CMK (cell line): ENCODE measurements at regions not wholly inside any gene's neighbourhood (a gene's known extent, or its start where the extent isn't known, plus 50 kb on each side); places are given as distances from the start of the nearest gene placed in this dataset.
A peak's percentile ranks its signal among the peaks of the same experiment; 100 is the strongest.
"Not testable (repeated sequence)": the region's sequence is repeated elsewhere in the genome, so short reads cannot be mapped to it uniquely, and the experiment has no call there.

Experiments used
- DNase-seq: peaks from one replicate; pipeline ENCODE4 v3.0.0-alpha.2; 2010; ENCODE audit warnings: low read depth

DNA sequence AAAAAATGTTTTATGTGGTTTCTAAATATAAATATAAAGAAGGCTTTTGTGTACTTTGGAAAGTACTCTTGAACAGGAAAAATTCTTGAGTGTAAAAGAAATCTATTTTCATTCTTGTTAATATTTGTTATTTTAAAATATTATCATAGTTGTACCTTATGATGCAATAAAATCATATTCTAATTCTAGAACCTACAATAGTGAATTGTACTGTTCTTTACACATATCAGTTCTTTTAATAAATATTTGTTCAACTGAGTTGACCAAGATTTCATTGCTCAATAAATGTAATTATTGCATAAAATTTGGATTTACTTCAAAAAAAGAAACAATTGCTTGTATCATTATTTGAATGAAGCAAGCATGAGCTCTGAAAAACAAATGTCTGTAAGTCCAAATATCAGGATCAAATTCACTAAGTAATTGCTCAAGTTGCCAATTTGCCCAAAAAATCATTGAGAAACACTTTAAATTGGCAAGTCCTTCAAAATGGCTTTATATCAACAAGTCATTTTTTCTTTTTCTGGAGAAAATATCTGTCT, 191.6 kb upstream of the SLC16A7 start:
- no peak for DNase-seq

DNA sequence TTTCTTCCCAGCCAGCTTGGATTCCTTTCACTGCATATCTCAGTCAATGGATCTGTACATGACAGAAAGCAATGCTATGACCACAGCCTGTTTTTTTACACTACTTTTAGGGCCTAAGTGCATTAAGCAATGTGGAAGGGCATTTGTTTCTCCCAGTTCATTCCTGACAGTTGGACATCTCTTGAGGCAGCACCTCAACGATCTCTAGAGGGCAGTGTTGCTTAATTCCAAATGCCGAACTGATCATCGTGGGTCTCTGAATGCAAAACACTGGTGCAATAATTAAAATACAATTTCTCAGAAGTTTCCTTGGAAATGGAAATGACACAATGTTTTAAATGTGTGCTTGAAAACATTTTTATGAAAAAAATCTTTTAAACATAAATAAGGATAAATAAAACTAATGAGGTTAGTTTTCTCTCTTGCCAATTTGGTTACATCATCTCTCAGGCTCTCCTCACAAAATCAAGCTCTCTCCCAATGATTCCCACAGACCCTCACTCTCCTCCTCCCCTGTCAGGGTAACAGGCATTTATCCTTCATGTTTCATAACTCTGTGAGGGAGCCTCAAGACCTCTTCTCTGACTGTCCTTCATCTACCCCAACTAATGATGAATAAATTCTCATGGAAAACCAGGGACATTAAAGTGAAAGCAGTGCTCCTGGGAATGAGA, 192.4 kb upstream of the SLC16A7 start:
- peak; percentile 1 for DNase-seq

DNA sequence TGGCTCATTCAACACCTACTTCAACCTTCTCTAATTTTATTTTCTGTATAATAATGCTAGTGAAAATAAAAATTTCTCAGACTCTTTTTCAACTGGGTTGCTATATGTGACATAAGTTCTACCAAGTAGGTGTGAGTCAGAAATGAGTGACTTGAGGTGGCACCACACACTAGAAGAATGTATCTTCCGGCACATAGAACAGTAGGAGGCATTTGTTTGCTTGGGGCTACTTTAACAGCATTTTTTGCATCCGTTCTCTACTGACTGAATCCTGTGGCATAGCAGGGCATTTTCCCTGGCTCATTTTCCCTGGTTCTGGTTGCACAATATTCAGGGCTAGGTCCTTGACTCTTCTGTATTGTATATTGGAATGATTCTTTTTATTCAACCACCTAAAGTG, 194.0 kb upstream of the SLC16A7 start:
- DNase-seq, result no peak

DNA sequence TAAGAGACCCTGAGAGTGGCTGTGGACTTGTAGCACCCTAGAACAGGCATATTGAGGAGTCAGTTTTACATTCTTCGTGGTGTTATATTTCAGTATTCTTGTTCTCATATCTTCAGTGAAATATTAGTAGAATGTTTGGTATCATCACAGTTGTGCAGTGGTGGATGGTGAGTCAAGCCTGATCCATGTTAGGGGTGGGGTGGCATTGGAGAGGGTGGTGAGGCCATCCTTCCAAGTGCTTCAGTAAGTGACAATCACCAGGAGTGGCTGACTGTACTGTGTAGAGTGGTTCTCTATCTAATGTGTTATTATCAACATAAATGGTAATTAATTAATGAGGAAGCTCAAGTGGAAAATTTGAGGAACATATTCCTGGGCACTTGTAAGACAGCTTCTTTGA, 197.7 kb upstream of the SLC16A7 start:
- no peak for DNase-seq

DNA sequence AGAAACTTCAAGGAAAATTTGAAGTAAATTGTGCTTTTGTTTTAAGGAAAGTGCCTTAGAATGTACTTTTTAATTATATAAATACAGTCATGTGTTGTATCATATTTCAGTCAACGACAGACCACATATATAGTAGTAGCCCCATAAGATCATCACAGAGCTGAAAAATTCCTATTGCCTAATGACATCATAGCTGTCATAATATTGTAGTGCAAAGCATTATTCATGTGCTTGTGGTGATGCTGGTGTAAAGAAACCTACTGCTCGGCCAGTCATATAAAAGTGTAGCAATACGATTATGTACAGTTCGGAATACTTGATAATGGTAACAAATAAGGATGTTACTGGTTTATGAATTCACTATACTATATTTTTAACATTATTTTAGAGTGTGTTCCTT, 198.9 kb upstream of the SLC16A7 start:
- DNase-seq, result no peak

DNA sequence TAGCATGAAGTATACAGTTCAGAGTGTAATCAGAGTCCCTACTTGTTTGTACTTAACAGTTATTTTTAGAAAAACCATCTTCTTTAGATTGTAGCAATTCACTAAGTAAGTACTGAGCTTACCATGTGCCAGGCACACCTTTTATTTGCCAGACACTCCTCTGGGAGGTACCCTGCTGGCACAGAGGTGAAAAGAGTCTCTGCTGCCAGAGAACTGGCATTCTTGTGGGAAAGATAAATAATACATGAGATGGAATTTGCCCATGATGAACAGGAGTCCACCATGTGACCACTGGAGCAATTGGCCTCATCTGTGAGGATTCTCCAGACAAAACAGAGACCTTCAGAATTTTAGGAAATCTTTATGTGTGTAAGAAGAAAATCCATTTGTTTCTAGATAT, 199.3 kb upstream of the SLC16A7 start:
- DNase-seq, result no peak

DNA sequence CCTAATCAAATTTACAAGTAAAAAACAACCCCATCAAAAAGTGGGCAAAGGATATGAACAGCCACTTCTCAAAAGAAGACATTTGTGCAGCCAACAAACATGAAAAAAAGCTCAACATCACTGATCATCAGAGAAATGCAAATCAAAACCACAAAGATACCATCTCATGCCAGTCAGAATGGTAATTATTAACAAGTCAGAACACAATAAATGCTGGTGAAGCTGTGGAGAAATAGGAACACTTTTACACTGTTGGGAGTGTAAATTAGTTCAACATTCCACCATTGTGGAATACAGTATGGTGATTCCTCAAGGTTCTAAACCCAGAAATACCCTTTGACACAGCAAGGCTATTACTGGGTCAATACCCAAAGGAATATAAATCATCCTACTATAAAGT, 200.5 kb upstream of the SLC16A7 start:
- not testable (repeated sequence) for DNase-seq

DNA sequence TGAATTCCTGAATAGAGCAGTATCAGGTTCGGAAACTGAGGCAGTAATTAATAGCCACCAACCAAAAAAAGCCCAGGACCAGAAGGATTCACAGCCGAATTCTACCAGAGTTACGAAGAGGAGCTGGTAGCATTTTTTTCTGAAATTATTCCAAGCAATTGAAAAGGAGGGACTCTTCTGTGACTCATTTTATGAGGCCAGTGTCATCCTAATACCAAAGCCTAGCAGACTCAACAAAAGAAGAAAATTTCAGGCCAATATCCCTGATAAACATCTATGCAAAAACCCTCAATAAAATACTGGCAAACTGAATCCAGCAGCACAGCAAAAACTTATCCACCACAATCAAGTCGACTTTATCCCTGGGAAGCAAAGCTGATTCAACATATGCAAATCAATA, 202.3 kb upstream of the SLC16A7 start:
- no peak for DNase-seq

DNA sequence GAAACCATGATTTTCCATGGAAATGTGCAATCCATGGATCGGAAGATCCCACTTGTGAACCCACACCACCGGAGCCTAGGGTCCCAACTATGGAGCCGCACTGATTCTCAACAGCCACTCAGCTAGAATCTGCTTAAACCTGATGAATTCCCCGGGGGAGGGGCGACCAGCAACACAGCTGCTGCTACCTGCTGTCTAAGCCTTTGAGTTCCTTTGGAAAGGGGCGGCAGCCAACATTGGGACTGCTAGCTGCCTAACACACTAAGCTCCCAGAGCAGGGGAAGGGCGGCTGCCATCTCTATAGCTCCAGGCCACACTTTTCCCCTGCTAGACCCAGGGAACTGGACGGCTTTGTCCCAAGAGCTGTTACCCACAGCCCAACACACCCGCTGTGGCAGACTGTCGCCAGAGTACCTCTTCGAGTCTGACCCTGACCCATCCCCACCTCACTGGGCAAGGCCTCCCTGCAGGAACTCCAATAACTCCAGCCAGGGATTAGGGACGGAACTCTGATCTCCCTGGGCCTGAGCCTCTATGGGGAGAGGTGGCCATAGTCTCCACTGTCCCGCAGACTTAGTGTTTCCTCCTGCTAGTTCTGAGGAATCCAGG, 205.8 kb upstream of the SLC16A7 start:
- DNase-seq, result no peak

DNA sequence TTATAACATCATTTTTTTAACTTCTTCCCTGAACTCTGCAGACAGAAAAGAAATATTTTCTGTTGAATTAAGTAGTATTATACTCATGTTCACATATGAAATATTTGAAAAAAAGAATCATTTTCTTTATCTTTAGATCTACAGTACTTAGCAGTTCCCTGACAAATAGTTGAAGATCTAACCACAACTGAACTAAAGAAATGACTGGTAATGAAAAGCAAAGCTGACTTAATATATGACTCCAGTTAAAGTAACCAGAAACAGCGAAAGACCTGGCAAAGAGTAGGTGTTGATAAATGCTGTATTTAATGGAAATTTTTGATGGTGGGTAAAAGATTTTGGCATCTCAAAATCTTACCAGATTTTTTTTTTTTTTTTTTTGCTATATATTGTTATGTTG, 207.1 kb upstream of the SLC16A7 start:
- no peak for DNase-seq

DNA sequence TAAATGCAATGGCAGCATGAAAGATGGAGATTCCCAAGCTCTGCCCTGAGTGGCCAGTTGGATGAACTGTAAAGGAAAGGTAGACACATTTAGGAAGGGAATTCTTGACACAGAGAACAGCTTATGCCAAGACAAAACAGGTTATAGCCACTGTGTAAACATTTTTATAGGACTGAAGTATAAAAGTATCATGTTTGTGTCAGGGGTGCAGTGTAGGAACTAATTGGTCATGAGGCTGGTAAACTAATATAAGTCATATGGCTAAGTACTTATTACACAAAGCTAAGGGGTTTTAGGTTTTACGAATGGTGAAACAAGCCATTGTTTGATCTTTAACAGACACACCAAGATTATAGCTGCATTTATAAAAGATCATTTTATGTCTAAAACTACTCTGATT, 207.7 kb upstream of the SLC16A7 start:
- DNase-seq, result no peak

DNA sequence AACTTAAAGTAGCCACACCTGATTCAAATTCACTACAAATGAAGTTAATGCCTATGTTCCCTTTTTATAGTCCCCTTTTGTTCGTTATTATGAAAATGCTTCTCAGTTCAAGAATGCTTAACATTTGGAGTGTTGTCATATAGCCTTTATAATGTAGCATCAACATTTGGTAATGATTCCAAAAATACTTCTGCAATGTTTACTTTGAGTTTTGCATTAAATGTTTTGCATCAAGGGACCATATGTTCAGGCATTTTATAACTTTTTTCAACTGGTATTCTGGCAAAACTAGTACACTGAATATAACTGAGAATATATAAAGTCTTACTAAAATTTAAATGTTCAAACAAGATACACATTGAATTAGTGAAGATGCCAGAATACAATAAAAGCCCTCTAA, 209.6 kb upstream of the SLC16A7 start:
- no peak for DNase-seq

DNA sequence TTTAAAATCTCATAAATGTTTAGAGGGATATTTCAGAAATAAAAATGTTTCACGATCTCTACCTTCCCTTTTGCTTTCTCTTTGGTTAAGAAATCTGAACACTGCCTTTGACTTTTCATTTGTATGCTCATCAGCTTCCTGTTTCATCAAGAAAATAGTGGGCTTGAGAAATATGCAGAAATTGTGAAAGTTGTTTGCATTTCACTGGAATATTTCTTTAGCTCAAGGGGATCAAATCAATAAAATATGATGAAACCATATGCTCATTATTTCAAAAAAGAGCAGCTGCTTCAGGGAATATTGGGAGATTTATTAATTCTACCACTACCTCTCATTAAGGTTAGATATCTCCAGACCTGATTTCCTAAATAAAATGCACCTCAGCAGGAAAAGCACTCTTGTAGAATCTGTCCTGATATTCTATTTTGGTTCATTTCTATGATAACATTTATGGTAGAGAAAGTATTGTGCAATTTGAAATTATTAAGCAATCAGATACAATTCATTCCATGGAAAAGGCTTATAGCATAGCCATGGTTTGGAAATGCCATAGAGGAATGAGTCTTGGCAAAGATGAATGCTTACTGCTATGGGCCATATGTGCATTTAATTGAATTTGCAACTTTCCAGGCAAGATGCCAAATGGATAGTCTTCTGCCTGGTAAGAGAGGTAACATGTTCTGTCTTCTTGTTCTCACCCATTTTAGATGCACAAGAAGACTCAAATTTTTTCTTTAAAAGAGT, 212.6 kb upstream of the SLC16A7 start:
- DNase-seq, result no peak

DNA sequence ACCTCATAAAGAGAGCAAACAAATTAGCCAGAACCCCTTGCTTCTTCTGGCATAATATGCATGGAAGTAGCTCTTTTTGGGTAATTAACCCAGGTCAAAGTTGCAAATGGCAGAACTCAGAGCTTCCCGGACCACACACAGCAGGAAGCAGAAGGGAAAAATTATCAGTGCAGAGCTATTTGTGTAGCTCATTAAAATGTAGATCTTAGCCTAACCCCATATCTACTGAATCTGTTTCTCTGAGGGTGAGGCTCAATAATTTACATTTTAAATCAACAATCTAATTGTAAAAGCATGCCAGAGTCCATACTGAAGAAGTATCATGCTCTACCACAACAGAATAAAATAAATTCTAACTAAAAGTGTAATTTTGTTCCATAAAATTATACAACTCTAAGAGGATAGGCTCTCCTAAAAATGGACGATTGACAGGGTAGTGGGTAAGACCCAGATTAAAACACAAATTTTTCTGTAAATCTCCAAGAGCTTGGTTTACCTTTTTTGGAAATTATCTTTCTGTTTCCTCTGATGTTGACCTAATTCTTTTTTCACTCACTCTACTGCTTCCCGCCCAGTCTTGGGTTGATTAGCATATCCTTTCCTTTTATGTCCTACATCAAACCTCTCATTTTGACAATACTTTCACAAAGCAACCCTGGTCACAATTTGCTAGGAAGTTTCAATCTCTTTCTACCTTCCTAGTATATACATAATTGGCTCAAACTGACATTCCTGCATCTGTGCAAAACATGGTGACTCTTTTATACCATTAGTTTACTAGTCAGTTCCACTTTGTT, 213.3 kb upstream of the SLC16A7 start:
- DNase-seq, result no peak

DNA sequence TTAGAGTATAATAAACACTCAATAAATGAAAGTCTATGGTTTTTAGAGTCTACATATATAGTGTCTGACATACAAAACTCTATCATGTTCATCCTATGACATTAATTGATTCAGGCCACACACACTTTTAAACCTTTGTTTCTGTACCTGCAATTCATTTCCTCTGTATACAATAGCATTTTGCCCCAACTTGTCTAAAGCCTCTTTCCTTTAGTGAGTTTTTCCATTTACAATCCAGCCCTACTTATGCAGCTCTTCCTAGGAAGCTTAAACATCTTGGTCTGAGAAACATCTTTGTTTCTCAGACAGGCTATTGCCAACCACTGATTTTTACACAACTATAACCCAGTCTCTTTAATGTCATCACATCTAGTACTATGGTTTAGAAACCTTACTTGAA, 214.7 kb upstream of the SLC16A7 start:
- no peak for DNase-seq

DNA sequence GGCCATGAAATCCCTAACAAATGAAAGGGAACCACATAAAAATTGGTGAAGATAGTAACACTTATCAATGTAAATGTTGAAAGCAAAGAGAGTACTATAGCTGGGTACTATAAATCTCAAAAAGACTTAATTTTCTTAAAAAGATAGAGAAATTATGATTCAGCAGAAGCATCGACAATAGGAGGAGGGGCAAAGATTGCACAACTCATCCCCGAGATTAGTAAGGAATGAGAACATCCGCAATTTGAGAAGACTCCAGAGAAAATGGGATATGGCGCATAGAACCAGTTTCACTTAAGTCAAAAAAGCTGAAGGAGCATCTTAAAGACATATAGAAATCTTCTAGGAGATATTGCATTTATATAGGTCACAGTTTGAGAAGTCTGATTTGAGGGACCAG, 220.2 kb upstream of the SLC16A7 start:
- no peak for DNase-seq

DNA sequence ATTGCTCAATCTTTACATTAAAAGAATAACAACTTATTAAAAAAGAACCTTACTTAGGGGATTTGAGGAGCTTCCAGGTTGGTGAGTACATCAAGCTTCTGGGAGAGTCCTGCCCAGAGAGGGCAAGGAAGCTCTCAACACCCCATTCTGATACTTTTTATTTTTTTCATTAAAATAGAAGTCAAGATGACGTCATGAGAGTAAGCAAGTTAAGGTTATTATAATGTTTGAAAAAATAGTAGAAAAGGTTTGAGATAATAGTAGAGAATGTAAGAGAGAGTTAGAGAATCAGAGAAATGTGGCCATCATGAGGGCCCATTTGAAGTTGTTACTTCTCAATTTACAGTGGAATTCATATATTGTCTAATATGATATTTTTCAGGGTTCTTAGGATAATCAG, 221.0 kb upstream of the SLC16A7 start:
- DNase-seq, result no peak

DNA sequence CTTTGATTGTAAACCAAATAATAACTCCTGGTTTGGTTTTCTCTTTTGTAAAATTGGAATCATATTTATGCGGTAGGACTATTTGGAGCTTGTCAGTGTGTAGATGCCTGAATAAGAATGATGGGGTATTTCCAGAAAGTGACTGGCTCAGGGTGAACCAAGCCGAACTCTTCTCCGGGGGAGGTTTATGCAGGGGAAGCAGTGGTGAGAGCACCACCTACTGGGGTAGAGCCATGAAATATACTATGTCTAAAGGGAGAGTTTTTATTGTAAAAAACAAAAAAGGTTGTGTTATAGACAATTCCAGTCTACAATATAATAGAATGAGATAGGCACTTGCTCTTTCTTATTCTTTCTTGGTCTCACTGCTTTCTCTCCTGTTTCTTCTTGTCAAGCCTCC, 222.9 kb upstream of the SLC16A7 start:
- no peak for DNase-seq

DNA sequence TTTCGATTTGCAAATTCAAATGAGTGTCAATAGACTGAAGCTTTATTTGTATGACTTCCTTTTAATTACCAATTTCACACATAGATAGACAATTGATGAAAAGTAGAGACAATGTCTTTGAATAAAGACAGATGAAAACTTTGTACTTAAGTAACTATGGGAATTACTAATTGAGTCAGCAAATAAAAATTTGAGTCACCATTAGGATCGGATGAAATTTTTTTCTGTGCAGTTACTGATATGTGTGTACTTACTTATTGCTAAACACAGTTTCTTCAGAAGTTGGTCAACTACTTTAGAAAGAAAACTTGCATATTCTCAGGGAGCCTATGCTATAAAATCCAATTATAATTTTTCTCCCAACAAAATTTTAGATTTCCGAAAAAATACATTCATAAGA, 224.9 kb upstream of the SLC16A7 start:
- no peak for DNase-seq

DNA sequence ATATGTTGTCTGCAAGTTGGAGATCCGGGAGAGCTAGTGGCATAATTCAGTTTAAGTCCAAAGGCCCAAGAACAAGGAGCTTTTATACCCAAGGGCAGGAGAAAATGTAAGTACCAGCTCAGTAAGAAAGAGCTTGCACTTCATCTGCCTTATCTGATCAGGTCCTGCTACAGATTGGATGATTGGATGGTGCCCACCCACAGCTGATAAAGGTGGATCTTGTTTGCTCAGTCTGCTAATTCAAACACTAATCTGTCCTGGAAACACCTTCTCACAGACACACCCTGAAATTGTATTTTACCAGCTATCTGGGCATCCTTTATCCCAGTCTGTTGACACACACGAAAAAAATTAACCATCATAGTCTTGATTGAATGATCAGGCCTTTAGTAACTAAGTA, 230.7 kb upstream of the SLC16A7 start:
- DNase-seq, result no peak

DNA sequence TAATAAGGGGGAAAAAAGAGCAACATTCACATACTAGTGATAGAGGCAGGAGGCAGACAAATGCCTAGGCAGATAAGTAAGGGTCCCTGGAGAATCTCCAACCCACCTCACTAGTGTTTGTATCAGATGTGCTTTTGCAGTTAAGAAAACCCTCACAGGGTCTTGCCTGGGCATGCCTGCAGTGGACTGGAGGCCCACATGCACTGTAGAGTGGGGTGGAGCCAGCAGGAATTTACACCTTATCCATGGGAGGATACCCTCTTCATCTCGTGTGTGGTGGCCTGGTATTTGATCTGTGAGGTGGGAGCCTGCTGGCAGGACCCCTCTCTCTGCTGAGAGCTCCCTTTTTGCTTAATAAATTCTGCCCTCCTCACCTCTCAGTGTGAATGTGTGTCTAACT, 238.0 kb upstream of the SLC16A7 start:
- DNase-seq, result no peak

DNA sequence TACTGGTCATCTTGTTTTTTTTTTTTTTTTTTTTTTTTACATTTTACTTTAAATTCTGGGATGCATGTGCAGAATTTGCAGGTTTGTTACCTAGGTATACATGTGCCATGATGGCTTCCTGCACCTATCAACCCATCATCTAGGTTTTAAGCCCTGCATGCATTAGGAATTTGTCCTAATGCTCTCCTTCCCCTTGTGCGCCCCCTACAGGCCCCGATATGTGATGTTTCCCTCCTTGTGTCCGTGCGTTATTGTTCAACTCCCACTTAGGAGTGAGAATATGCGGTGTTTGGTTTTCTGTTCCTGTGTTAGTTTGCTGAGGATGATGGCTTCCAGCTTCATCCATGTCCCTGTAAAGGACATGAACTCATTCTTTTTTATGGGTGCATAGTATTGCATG, 249.6 kb upstream of the SLC16A7 start:
- DNase-seq, result not testable (repeated sequence)

DNA sequence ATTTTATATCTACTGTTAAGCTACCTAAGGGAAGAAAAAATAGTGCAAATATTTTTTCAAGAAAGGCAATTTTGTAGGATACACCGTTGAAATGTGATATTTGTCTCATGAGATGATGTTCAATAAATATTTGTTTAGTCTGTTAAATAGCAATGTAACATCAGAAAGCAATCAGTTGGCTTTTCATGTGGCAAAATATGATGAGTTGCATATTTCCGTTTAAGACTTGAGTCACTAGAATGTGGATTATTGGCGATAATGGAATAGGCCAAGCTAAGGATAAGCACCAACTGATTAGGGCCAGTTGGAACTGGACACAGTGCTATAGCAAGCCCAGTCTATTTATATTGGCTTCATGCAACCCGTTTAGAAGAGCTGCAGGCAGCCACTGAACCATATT, 250.4 kb upstream of the SLC16A7 start:
- no peak for DNase-seq
